Keratinocyte (primary cell): ENCODE measurements at regions not wholly inside any gene's neighbourhood (a gene's known extent, or its start where the extent isn't known, plus 50 kb on each side); places are given as distances from the start of the nearest gene placed in this dataset.

Experiments
- DNase-seq: peaks from one replicate; pipeline ENCODE4 v3.0.0-alpha.2; 2011; ENCODE audit warnings: low read depth, missing footprints, low spot score
- FAIRE-seq: peaks from 2 replicates; lab custom pipeline; 2011; peaks lifted over from hg19 to GRCh38; lab: Jason Lieb, UNC
- H2AFZ ChIP-seq: 2 replicates; pipeline ENCODE4 v1.6.0; 2012; ENCODE audit warnings: low read length, control low read depth, inconsistent platforms; ENCODE audit not compliant: control insufficient read depth
- H3K27ac ChIP-seq: 2 replicates; pipeline ENCODE4 v1.5.1; 2011; ENCODE audit warnings: low read length; ENCODE audit not compliant: control insufficient read depth, insufficient read depth
- H3K27me3 ChIP-seq: 3 replicates; pipeline ENCODE4 v1.6.0; 2011; ENCODE audit warnings: low read length; ENCODE audit not compliant: control insufficient read depth, insufficient read depth; ENCODE audit errors: extremely low read depth
- H3K36me3 ChIP-seq, 2 experiments: 2 replicates in 1 of 2; 3 replicates in 1 of 2; pipeline ENCODE4 v1.5.1; 2011; ENCODE audit warnings: low read length in 2 of 2, mild to moderate bottlenecking in 1 of 2; ENCODE audit not compliant: control insufficient read depth in 2 of 2, insufficient read depth in 2 of 2; ENCODE audit errors: extremely low read depth in 1 of 2
- H3K4me1 ChIP-seq: 3 replicates; pipeline ENCODE4 v1.5.1; 2011; ENCODE audit warnings: low read length; ENCODE audit not compliant: control insufficient read depth, insufficient read depth; ENCODE audit errors: extremely low read depth
- H3K4me2 ChIP-seq: 3 replicates; pipeline ENCODE4 v1.6.0; 2011; ENCODE audit warnings: low read depth, low read length; ENCODE audit not compliant: control insufficient read depth, insufficient read depth; ENCODE audit errors: extremely low read depth
- H3K4me3 ChIP-seq, 3 experiments: fragments of 200-600 bp in 1 of 3; sonication (generic) in 1 of 3; 2 replicates in 2 of 3; 3 replicates in 1 of 3; pipeline ENCODE4 v1.5.1; 2011 to 2016; ENCODE audit warnings: low read length in 3 of 3, mild to moderate bottlenecking in 3 of 3, control low read depth in 2 of 3, inconsistent platforms in 1 of 3, low read depth in 1 of 3, mixed read lengths in 1 of 3, mixed run types in 1 of 3, moderate library complexity in 1 of 3; ENCODE audit not compliant: control insufficient read depth in 2 of 3, insufficient read depth in 2 of 3; ENCODE audit errors: extremely low read depth in 1 of 3
- H3K79me2 ChIP-seq: 2 replicates; pipeline ENCODE4 v1.6.0; 2012; ENCODE audit warnings: low read length; ENCODE audit not compliant: control insufficient read depth, insufficient read depth
- H3K9ac ChIP-seq: 3 replicates; pipeline ENCODE4 v1.6.0; 2011; ENCODE audit warnings: low read length; ENCODE audit not compliant: control insufficient read depth, insufficient read depth; ENCODE audit errors: extremely low read depth
- H3K9me1 ChIP-seq: 3 replicates; pipeline ENCODE4 v1.6.0; 2011; ENCODE audit warnings: low read length; ENCODE audit not compliant: control insufficient read depth, insufficient read depth; ENCODE audit errors: extremely low read depth
- H3K9me3 ChIP-seq: 2 replicates; pipeline ENCODE4 v1.5.1; 2012; ENCODE audit warnings: low read depth, low read length; ENCODE audit not compliant: control insufficient read depth
- H4K20me1 ChIP-seq: 3 replicates; pipeline ENCODE4 v1.6.0; 2011; ENCODE audit warnings: low read length; ENCODE audit not compliant: control insufficient read depth, insufficient read depth; ENCODE audit errors: extremely low read depth
- EZH2 ChIP-seq: IDR thresholded peaks from one replicate; pipeline ENCODE4 v1.6.1; 2012; ENCODE audit warnings: inconsistent platforms, mild to moderate bottlenecking, low read length, moderate library complexity
- dilution Hi-C: fragments of 300-500 bp; cut with MboI; formaldehyde crosslinking; loops from one replicate; pipeline ENCODE4 v1.7.0; 2020; ENCODE audit warnings: low sequenced_read_pairs; ENCODE audit not compliant: extremely low pct_ligation_motif_present
- TF ChIP-seq, protein P1 (sequence below), 3 experiments: IDR thresholded peaks in 1 of 3; conservative IDR thresholded peaks in 1 of 3; optimal IDR thresholded peaks in 1 of 3; 2 replicates in 2 of 3; 3 replicates in 1 of 3; pipeline versions ENCODE3 to v1.5.1; 2011; ENCODE audit warnings: low read length in 3 of 3, mild to moderate bottlenecking in 3 of 3, moderate library complexity in 2 of 3, control low read depth in 1 of 3, inconsistent platforms in 1 of 3; ENCODE audit not compliant: insufficient read depth in 2 of 3; ENCODE audit errors: extremely low read depth in 1 of 3

DNA sequence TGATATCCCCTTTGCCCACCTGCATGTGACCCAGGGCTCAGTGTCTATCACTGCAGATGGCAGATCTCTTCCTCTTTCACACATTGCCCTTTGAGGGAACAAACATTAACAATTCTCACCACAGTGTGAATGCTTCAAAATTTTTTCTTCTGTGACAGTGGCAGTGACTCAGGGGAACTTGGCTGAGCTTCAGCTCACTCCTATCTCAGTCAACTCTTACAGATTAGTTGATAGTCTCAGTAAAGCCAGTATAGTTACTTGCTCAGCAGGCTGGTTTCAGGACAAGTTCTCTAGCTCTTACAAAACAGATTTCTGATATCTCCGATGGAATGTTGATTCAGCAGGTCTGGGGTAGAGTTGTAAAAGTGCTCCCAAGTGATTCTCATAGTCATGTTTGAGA lies 166.9 kb downstream of the DLEU7 start:
- no peaks in the 10 kb centered on the region for H3K9me3 ChIP-seq
- H3K4me3 ChIP-seq, result no peak overlapping the region
- no peaks in the 10 kb centered on the region for H3K79me2 ChIP-seq
- H3K27ac ChIP-seq, result no peak overlapping the region
- H3K36me3 ChIP-seq, result no peaks in the 10 kb centered on the region
- no peak overlapping the region for H3K4me2 ChIP-seq
- H3K4me1 ChIP-seq, result peaks cover 19% of the 10 kb centered on the region
- no peaks in the 10 kb centered on the region for H3K27me3 ChIP-seq
- H2AFZ ChIP-seq, result no peak overlapping the region
- dilution Hi-C loops, result no loop called here
- no peaks in the 10 kb centered on the region for H3K9me1 ChIP-seq
- DNase-seq (no peak), FAIRE-seq (no peak)
- H4K20me1 ChIP-seq, result no peaks in the 10 kb centered on the region
- H3K9ac ChIP-seq, result no peak overlapping the region
- TF ChIP-seq, protein P1, sequence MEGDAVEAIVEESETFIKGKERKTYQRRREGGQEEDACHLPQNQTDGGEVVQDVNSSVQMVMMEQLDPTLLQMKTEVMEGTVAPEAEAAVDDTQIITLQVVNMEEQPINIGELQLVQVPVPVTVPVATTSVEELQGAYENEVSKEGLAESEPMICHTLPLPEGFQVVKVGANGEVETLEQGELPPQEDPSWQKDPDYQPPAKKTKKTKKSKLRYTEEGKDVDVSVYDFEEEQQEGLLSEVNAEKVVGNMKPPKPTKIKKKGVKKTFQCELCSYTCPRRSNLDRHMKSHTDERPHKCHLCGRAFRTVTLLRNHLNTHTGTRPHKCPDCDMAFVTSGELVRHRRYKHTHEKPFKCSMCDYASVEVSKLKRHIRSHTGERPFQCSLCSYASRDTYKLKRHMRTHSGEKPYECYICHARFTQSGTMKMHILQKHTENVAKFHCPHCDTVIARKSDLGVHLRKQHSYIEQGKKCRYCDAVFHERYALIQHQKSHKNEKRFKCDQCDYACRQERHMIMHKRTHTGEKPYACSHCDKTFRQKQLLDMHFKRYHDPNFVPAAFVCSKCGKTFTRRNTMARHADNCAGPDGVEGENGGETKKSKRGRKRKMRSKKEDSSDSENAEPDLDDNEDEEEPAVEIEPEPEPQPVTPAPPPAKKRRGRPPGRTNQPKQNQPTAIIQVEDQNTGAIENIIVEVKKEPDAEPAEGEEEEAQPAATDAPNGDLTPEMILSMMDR (optimal IDR thresholded peaks at IDR 0.05 in 1 of 3, IDR thresholded peaks at IDR 0.05 in 1 of 3, conservative IDR thresholded peaks at IDR 0.05 in 1 of 3; ENCODE audit: extremely low read depth in 1 of 3, insufficient read depth in 2 of 3, low read length in 3 of 3), result no peak
- TF ChIP-seq EZH2, result no peak

GRCh38 chr13:50677258-50677657 lies 166.2 kb downstream of the DLEU7 start:
- Histone ChIP-seq H3K27ac (no peak overlapping the region), H4K20me1 (no peaks in the 10 kb centered on the region), H3K27me3 (no peaks in the 10 kb centered on the region), H3K36me3 (no peaks in the 10 kb centered on the region), H3K9me1 (no peaks in the 10 kb centered on the region), H3K9ac (no peak overlapping the region), H3K4me3 (no peak overlapping the region), H3K4me1 (peaks cover 19% of the 10 kb centered on the region), H3K9me3 (no peaks in the 10 kb centered on the region), H3K79me2 (no peaks in the 10 kb centered on the region), H2AFZ (no peak overlapping the region), H3K4me2 (no peak overlapping the region)
- no peak for TF ChIP-seq EZH2
- TF ChIP-seq, protein P1 (optimal IDR thresholded peaks at IDR 0.05 in 1 of 3, IDR thresholded peaks at IDR 0.05 in 1 of 3, conservative IDR thresholded peaks at IDR 0.05 in 1 of 3; ENCODE audit: extremely low read depth in 1 of 3, insufficient read depth in 2 of 3, low read length in 3 of 3), result no peak
- dilution Hi-C loops, result no loop called here
- no peak for DNase-seq
- no peak for FAIRE-seq
